HCT116 (cell line): ENCODE measurements at regions not wholly inside any gene's neighbourhood (a gene's known extent, or its start where the extent isn't known, plus 50 kb on each side); places are given as distances from the start of the nearest gene placed in this dataset.

Experiments
- ATAC-seq: fragments of 200-7000 bp; cut with Tn5 transposase; 2 replicates; pipeline ENCODE4 v1.9.1; 2020; ENCODE audit warnings: mild to moderate bottlenecking, moderate library complexity
- BruUV-seq: library from RNA; stranded (reverse); fragments of 400-500 nt; replicated peaks from 2 replicates; lab custom pipeline; 2021; lab: Mats Ljungman, UMichigan
- CTCF ChIA-PET: fragments of 300-600 bp; sonication (Branson Sonifier 250); formaldehyde crosslinking; loops from one replicate; lab custom pipeline; 2021; ENCODE audit warnings: antibody characterized with exemption; lab: Charles Lee
- POLR2A ChIA-PET: fragments of 300-600, 350-600 bp; sonication (Branson Sonifier 250); formaldehyde crosslinking; loops from one replicate; lab custom pipeline; 2021; ENCODE audit warnings: antibody characterized with exemption; lab: Charles Lee
- RAD21 ChIA-PET, 2 experiments: fragments of 300-600 bp; sonication (Branson Sonifier 250); formaldehyde crosslinking; loops; one replicate each; lab custom pipeline; 2023; ENCODE audit warnings: low total read pairs in 2 of 2; ENCODE audit not compliant: uncharacterized antibody in 2 of 2, unreplicated experiment in 2 of 2, low non-redundant PET in 1 of 2; lab: Charles Lee
- DNase-seq: peaks from one replicate; pipeline ENCODE4 v3.0.0-alpha.2; 2010; ENCODE audit warnings: low read depth, low spot score
- H2AFZ ChIP-seq: fragments of 200-600 bp; shearing (Covaris generic), sonication (generic); 2 replicates; pipeline ENCODE4 v1.6.1; 2017; ENCODE audit warnings: low read depth, mixed run types, mixed read lengths, antibody characterized with exemption, low read length; ENCODE audit not compliant: poor library complexity, severe bottlenecking
- H3K27ac ChIP-seq: 2 replicates; pipeline ENCODE4 v1.5.1; 2012; ENCODE audit warnings: low read depth, low read length
- H3K27me3 ChIP-seq: fragments of 200-600 bp; sonication (generic); 2 replicates; pipeline ENCODE4 v1.6.1; 2016; ENCODE audit warnings: mixed run types, low read length, mixed read lengths; ENCODE audit not compliant: insufficient read depth
- H3K36me3 ChIP-seq, 2 experiments: fragments of 200-500 bp in 1 of 2; fragments of 200-600 bp in 1 of 2; sonication (Bioruptor generic) in 1 of 2; sonication (generic) in 1 of 2; 2 replicates each; pipeline versions ENCODE4 v1.5.1 to v1.6.1; 2014 to 2016; ENCODE audit warnings: low read length in 2 of 2, inconsistent platforms in 1 of 2, mixed read lengths in 1 of 2, mixed run types in 1 of 2; ENCODE audit not compliant: insufficient read depth in 2 of 2, control insufficient read depth in 1 of 2
- H3K4me1 ChIP-seq, 2 experiments: fragments of 200-600 bp in 1 of 2; sonication (generic) in 1 of 2; 2 replicates each; pipeline versions ENCODE4 v1.5.1 to v1.6.1; 2012 to 2017; ENCODE audit warnings: low read length in 2 of 2, inconsistent platforms in 1 of 2, mild to moderate bottlenecking in 1 of 2, mixed read lengths in 1 of 2, mixed run types in 1 of 2, moderate library complexity in 1 of 2; ENCODE audit not compliant: insufficient read depth in 2 of 2, control insufficient read depth in 1 of 2
- H3K4me2 ChIP-seq: fragments of 200-600 bp; sonication (generic); 2 replicates; pipeline ENCODE4 v1.6.1; 2017; ENCODE audit warnings: mixed run types, low read length, mixed read lengths
- H3K4me3 ChIP-seq, 2 experiments: fragments of 200-600 bp in 1 of 2; sonication (generic) in 1 of 2; replicated peaks in 1 of 2; 2 replicates each; pipeline ENCODE4 v1.5.1; 2011 to 2016; ENCODE audit warnings: low read length in 2 of 2, control low read depth in 1 of 2, low read depth in 1 of 2, mild to moderate bottlenecking in 1 of 2, mixed read lengths in 1 of 2, mixed run types in 1 of 2
- H3K79me2 ChIP-seq: fragments of 200-600 bp; sonication (generic); 2 replicates; pipeline ENCODE4 v1.6.1; 2017; ENCODE audit warnings: mild to moderate bottlenecking, mixed run types, low read length, moderate library complexity, mixed read lengths; ENCODE audit not compliant: insufficient read depth
- H3K9ac ChIP-seq: fragments of 200-600 bp; sonication (generic); 2 replicates; pipeline ENCODE4 v1.6.1; 2016; ENCODE audit warnings: low read length, mixed read lengths
- H3K9me2 ChIP-seq: fragments of 200-600 bp; sonication (generic), shearing (Covaris generic); 2 replicates; pipeline ENCODE4 v1.6.1; 2017; ENCODE audit warnings: mixed run types, mild to moderate bottlenecking, moderate library complexity; ENCODE audit not compliant: insufficient read depth
- H3K9me3 ChIP-seq, 2 experiments: fragments of 200-500 bp in 1 of 2; fragments of 200-600 bp in 1 of 2; sonication (Bioruptor generic) in 1 of 2; sonication (generic) in 1 of 2; 2 replicates each; pipeline ENCODE4 v1.6.1; 2014 to 2017; ENCODE audit warnings: low read length in 2 of 2, mixed read lengths in 2 of 2, inconsistent platforms in 1 of 2, low read depth in 1 of 2, mild to moderate bottlenecking in 1 of 2, mixed run types in 1 of 2, moderate library complexity in 1 of 2; ENCODE audit not compliant: control insufficient read depth in 1 of 2, insufficient read depth in 1 of 2
- H4K20me1 ChIP-seq: fragments of 200-600 bp; sonication (generic), shearing (Covaris generic); 2 replicates; pipeline ENCODE4 v1.6.1; 2017; ENCODE audit warnings: mixed run types, mild to moderate bottlenecking, moderate library complexity; ENCODE audit not compliant: insufficient read depth
- CEBPB ChIP-seq: IDR thresholded peaks from 2 replicates; pipeline ENCODE4 v1.6.1; 2012; ENCODE audit warnings: low read depth
- CTCF ChIP-seq, 3 experiments: fragments of 200-600 bp in 1 of 3; sonication (generic) in 1 of 3; IDR thresholded peaks in 2 of 3; conservative IDR thresholded peaks in 1 of 3; 2 replicates each; pipeline ENCODE4 v1.5.1; 2012 to 2017; ENCODE audit warnings: low read depth in 2 of 3, low read length in 2 of 3, antibody characterized with exemption in 1 of 3, borderline replicate concordance in 1 of 3, control low read depth in 1 of 3, mild to moderate bottlenecking in 1 of 3, mixed read lengths in 1 of 3, mixed run types in 1 of 3, moderate library complexity in 1 of 3; ENCODE audit not compliant: insufficient read depth in 1 of 3
- EGR1 ChIP-seq: IDR thresholded peaks from 2 replicates; pipeline ENCODE4 v1.6.1; 2012; ENCODE audit warnings: low read depth
- EZH2phosphoT487 ChIP-seq: fragments of 200-600 bp; IDR thresholded peaks from 2 replicates; pipeline ENCODE4 v1.6.1; 2018; ENCODE audit warnings: antibody characterized with exemption, borderline replicate concordance
- MAX ChIP-seq: IDR thresholded peaks from 2 replicates; pipeline ENCODE4 v1.6.1; 2012
- RAD21 ChIP-seq: IDR thresholded peaks from 2 replicates; pipeline ENCODE4 v1.6.1; 2012; ENCODE audit warnings: low read depth, mild to moderate bottlenecking
- REST ChIP-seq: IDR thresholded peaks from 2 replicates; pipeline ENCODE4 v1.6.1; 2012; ENCODE audit warnings: low read depth
- YY1 ChIP-seq: IDR thresholded peaks from 2 replicates; pipeline ENCODE4 v1.6.1; 2011; ENCODE audit warnings: low read length, low read depth, moderate library complexity, mild to moderate bottlenecking; ENCODE audit not compliant: insufficient replicate concordance; ENCODE audit errors: extremely low read depth
- ZFX ChIP-seq: fragments of 450-650 bp; IDR thresholded peaks from 2 replicates; pipeline ENCODE4 v1.6.1; 2017
- ZNF274 ChIP-seq: fragments of 200-500 bp; sonication (Bioruptor generic); IDR thresholded peaks from 2 replicates; pipeline ENCODE4 v1.6.1; 2014; ENCODE audit warnings: mild to moderate bottlenecking, low read depth, low read length, inconsistent platforms
- intact Hi-C: fragments of 100-400 bp; cut with micrococcal nuclease; formaldehyde crosslinking; loops from 2 replicates; pipeline ENCODE4 v1.10.0; 2022

- intact Hi-C loops, result no loop called here
- Histone ChIP-seq H4K20me1 (no peaks in the 10 kb centered on the region), H3K4me2 (no peak overlapping the region), H3K9ac (no peak overlapping the region), H3K4me1 (no peaks in the 10 kb centered on the region), H3K9me2 (no peaks in the 10 kb centered on the region), H3K36me3 (no peaks in the 10 kb centered on the region), H3K9me3 (no peaks in the 10 kb centered on the region), H2AFZ (no peak overlapping the region), H3K27ac (no peak overlapping the region), H3K79me2 (no peaks in the 10 kb centered on the region), H3K27me3 (no peaks in the 10 kb centered on the region), H3K4me3 (no peak overlapping the region)
- no TSS peak for BruUV-seq
- ATAC-seq (no peak), DNase-seq (no peak)
- ChIA-PET RAD21 (no interaction called here), POLR2A (no interaction called here), CTCF (no interaction called here)
- TF ChIP-seq EZH2phosphoT487 (no peak), YY1 (no peak), RAD21 (no peak), CTCF (IDR thresholded peaks at IDR 0.05 in 2 of 3, conservative IDR thresholded peaks at IDR 0.05 in 1 of 3; ENCODE audit: borderline replicate concordance in 1 of 3, insufficient read depth in 1 of 3, low read depth in 2 of 3, low read length in 2 of 3) (no peak)
Observed at GRCh38 chr5:83871533-83872395, 151.1 kb upstream of the HAPLN1 start.

GRCh38 chr5:83866181-83866580, 145.5 kb upstream of the HAPLN1 start:
- Histone ChIP-seq H3K27ac (no peak overlapping the region), H3K9ac (no peak overlapping the region), H3K27me3 (no peaks in the 10 kb centered on the region), H3K79me2 (no peaks in the 10 kb centered on the region), H4K20me1 (no peaks in the 10 kb centered on the region), H3K4me3 (no peak overlapping the region), H3K9me3 (no peaks in the 10 kb centered on the region), H2AFZ (no peak overlapping the region), H3K9me2 (no peaks in the 10 kb centered on the region), H3K4me1 (no peaks in the 10 kb centered on the region), H3K36me3 (no peaks in the 10 kb centered on the region), H3K4me2 (no peak overlapping the region)
- RAD21 ChIA-PET, result no interaction called here
- BruUV-seq, result no TSS peak
- DNase-seq (no peak), ATAC-seq (no peak)
- intact Hi-C loops, result no loop called here
- POLR2A ChIA-PET, result no interaction called here
- CTCF ChIA-PET, result no interaction called here
- TF ChIP-seq EGR1 (no peak), CTCF (IDR thresholded peaks at IDR 0.05 in 2 of 3, conservative IDR thresholded peaks at IDR 0.05 in 1 of 3; ENCODE audit: borderline replicate concordance in 1 of 3, insufficient read depth in 1 of 3, low read depth in 2 of 3, low read length in 2 of 3) (no peak), ZFX (no peak), MAX (no peak), CEBPB (no peak), REST (no peak), ZNF274 (no peak)
